Hepatocyte (in vitro differentiated cells): ENCODE measurements at regions not wholly inside any gene's neighbourhood (a gene's known extent, or its start where the extent isn't known, plus 50 kb on each side); places are given as distances from the start of the nearest gene placed in this dataset.

Experiments
- DNase-seq: peaks from one replicate; pipeline ENCODE4 v3.0.0-alpha.2; 2016; ENCODE audit warnings: low spot score
- H2AFZ ChIP-seq: fragments of 200-600 bp; sonication (generic); 2 replicates; pipeline ENCODE4 v1.6.0; 2016; ENCODE audit warnings: antibody characterized with exemption, mild to moderate bottlenecking
- H3K27ac ChIP-seq: fragments of 200-600 bp; sonication (generic); 2 replicates; pipeline ENCODE4 v1.5.1; 2016; ENCODE audit warnings: mild to moderate bottlenecking
- H3K27me3 ChIP-seq: fragments of 200-600 bp; sonication (generic); 2 replicates; pipeline ENCODE4 v1.6.1; 2016
- H3K36me3 ChIP-seq: fragments of 200-600 bp; sonication (generic); replicated peaks from 2 replicates; pipeline ENCODE4 v1.5.1; 2016; ENCODE audit warnings: low read depth; ENCODE audit not compliant: insufficient read depth
- H3K4me1 ChIP-seq: fragments of 200-600 bp; sonication (generic); 2 replicates; pipeline ENCODE4 v1.5.1; 2016; ENCODE audit warnings: mild to moderate bottlenecking, moderate library complexity; ENCODE audit not compliant: insufficient read depth
- H3K4me2 ChIP-seq: fragments of 200-600 bp; sonication (generic); 2 replicates; pipeline ENCODE4 v1.6.0; 2016
- H3K4me3 ChIP-seq: fragments of 200-600 bp; sonication (generic); 2 replicates; pipeline ENCODE4 v1.5.1; 2016; ENCODE audit warnings: mild to moderate bottlenecking
- H3K79me2 ChIP-seq: fragments of 200-600 bp; sonication (generic); 2 replicates; pipeline ENCODE4 v1.6.0; 2017; ENCODE audit warnings: mild to moderate bottlenecking
- H3K9me2 ChIP-seq: fragments of 200-600 bp; sonication (generic); replicated peaks from 2 replicates; pipeline ENCODE4 v1.6.0; 2017; ENCODE audit warnings: mild to moderate bottlenecking; ENCODE audit not compliant: insufficient read depth
- H3K9me3 ChIP-seq: fragments of 200-600 bp; sonication (generic); 2 replicates; pipeline ENCODE4 v1.5.1; 2016; ENCODE audit warnings: low read depth, mild to moderate bottlenecking
- H4K20me1 ChIP-seq: fragments of 200-600 bp; sonication (generic); 2 replicates; pipeline ENCODE4 v1.6.0; 2016; ENCODE audit warnings: mild to moderate bottlenecking; ENCODE audit not compliant: insufficient read depth, poor library complexity, severe bottlenecking
- CTCF ChIP-seq: fragments of 200-600 bp; sonication (generic); IDR thresholded peaks from 2 replicates; pipeline ENCODE4 v1.5.1; 2016; ENCODE audit warnings: antibody characterized with exemption, mild to moderate bottlenecking; ENCODE audit not compliant: poor library complexity
- EZH2 ChIP-seq: fragments of 200-600 bp; sonication (generic); IDR thresholded peaks from 2 replicates; pipeline ENCODE4 v1.6.1; 2016; ENCODE audit warnings: antibody characterized with exemption, mild to moderate bottlenecking, borderline replicate concordance
- EZH2phosphoT487 ChIP-seq: fragments of 200-600 bp; sonication (generic); IDR thresholded peaks from one replicate; pipeline ENCODE4 v1.6.1; 2018; ENCODE audit warnings: antibody characterized with exemption, mild to moderate bottlenecking, low read depth, moderate library complexity; ENCODE audit not compliant: unreplicated experiment, severe bottlenecking
- WGBS: methylation state at CpG from one replicate; pipeline ENCODE4 v1.1.6; 2016; ENCODE audit warnings: low lambda C conversion rate; ENCODE audit errors: missing lambda C conversion rate; 5-methylcytosine and 5-hydroxymethylcytosine counted together

- H3K36me3 ChIP-seq = no peaks in the 10 kb centered on the region
- H3K27me3 ChIP-seq = no peaks in the 10 kb centered on the region
- TF ChIP-seq EZH2phosphoT487 (no peak), EZH2 (no peak), CTCF (no peak)
- no peak overlapping the region for H2AFZ ChIP-seq
- no peaks in the 10 kb centered on the region for H3K79me2 ChIP-seq
- H3K4me2 ChIP-seq = no peak overlapping the region
- WGBS = 82% methylated on average over 7 of the region's 7 CpGs
- no peaks in the 10 kb centered on the region for H3K9me3 ChIP-seq
- peaks cover 19% of the 10 kb centered on the region for H3K4me1 ChIP-seq
- no peaks in the 10 kb centered on the region for H4K20me1 ChIP-seq
- H3K4me3 ChIP-seq = no peak overlapping the region
- no peak for DNase-seq
- no peaks in the 10 kb centered on the region for H3K9me2 ChIP-seq
- no peak overlapping the region for H3K27ac ChIP-seq
Measured at GRCh38 chr6:151164383-151164782, 75.4 kb upstream of the AKAP12 start.

GRCh38 chr6:151166180-151166579 lies 73.6 kb upstream of the AKAP12 start:
- H3K36me3 ChIP-seq = no peaks in the 10 kb centered on the region
- no peaks in the 10 kb centered on the region for H3K9me2 ChIP-seq
- H2AFZ ChIP-seq = no peak overlapping the region
- WGBS = 89% methylated on average over 1 of the region's 1 CpG
- no peak overlapping the region for H3K27ac ChIP-seq
- H3K4me3 ChIP-seq = no peak overlapping the region
- no peaks in the 10 kb centered on the region for H4K20me1 ChIP-seq
- no peaks in the 10 kb centered on the region for H3K27me3 ChIP-seq
- no peaks in the 10 kb centered on the region for H3K9me3 ChIP-seq
- H3K4me1 ChIP-seq = peaks cover 9% of the 10 kb centered on the region
- TF ChIP-seq EZH2 (no peak), EZH2phosphoT487 (no peak), CTCF (no peak)
- no peak overlapping the region for H3K4me2 ChIP-seq
- no peaks in the 10 kb centered on the region for H3K79me2 ChIP-seq
- DNase-seq = no peak

GRCh38 chr6:151167034-151167433 lies 72.7 kb upstream of the AKAP12 start:
- TF ChIP-seq EZH2 = no peak
- no peak for TF ChIP-seq EZH2phosphoT487
- TF ChIP-seq CTCF = no peak
- Histone ChIP-seq H2AFZ (no peak overlapping the region), H3K4me3 (no peak overlapping the region), H3K4me2 (no peak overlapping the region), H3K4me1 (peaks cover under 1% of the 10 kb centered on the region), H4K20me1 (no peaks in the 10 kb centered on the region), H3K27me3 (no peaks in the 10 kb centered on the region), H3K27ac (no peak overlapping the region), H3K9me3 (no peaks in the 10 kb centered on the region), H3K79me2 (no peaks in the 10 kb centered on the region), H3K9me2 (no peaks in the 10 kb centered on the region), H3K36me3 (no peaks in the 10 kb centered on the region)
- no peak for DNase-seq
- WGBS = 85% methylated on average over 7 of the region's 7 CpGs
